Karpas-422 (cell line): ENCODE measurements at regions not wholly inside any gene's neighbourhood (a gene's known extent, or its start where the extent isn't known, plus 50 kb on each side); places are given as distances from the start of the nearest gene placed in this dataset.

ENCODE experiments used
- DNase-seq: peaks from one replicate; pipeline ENCODE4 v3.0.0-alpha.2; 2015
- H2AFZ ChIP-seq: fragments of 200-600 bp; sonication (generic); 2 replicates; pipeline ENCODE4 v1.6.1; 2014; ENCODE audit warnings: antibody characterized with exemption, low read length, mixed read lengths
- H3K27ac ChIP-seq: fragments of 200-600 bp; sonication (generic); 2 replicates; pipeline ENCODE4 v1.5.1; 2014; ENCODE audit warnings: mild to moderate bottlenecking, low read length, moderate library complexity
- H3K27me3 ChIP-seq: fragments of 200-600 bp; sonication (generic); 2 replicates; pipeline ENCODE4 v1.6.1; 2014; ENCODE audit warnings: low read length, mixed read lengths
- H3K36me3 ChIP-seq: fragments of 200-600 bp; sonication (generic); 2 replicates; pipeline ENCODE4 v1.6.1; 2014; ENCODE audit warnings: low read length, mixed read lengths; ENCODE audit not compliant: insufficient read depth
- H3K4me1 ChIP-seq: fragments of 200-600 bp; sonication (generic); 2 replicates; pipeline ENCODE4 v1.6.1; 2014; ENCODE audit warnings: mild to moderate bottlenecking, low read length, mixed read lengths
- H3K4me2 ChIP-seq: fragments of 200-600 bp; sonication (generic); 2 replicates; pipeline ENCODE4 v1.6.1; 2014; ENCODE audit warnings: low read length, low read depth, mild to moderate bottlenecking; ENCODE audit not compliant: poor library complexity, severe bottlenecking
- H3K4me3 ChIP-seq: fragments of 200-600 bp; sonication (generic); 2 replicates; pipeline ENCODE4 v1.5.1; 2014; ENCODE audit warnings: mild to moderate bottlenecking, antibody characterized with exemption, low read length, mixed read lengths
- H3K79me2 ChIP-seq: fragments of 200-600 bp; sonication (generic); 2 replicates; pipeline ENCODE4 v1.6.1; 2014; ENCODE audit warnings: mild to moderate bottlenecking, low read length, mixed read lengths
- H3K9ac ChIP-seq: fragments of 200-600 bp; sonication (generic); 2 replicates; pipeline ENCODE4 v1.6.0; 2014; ENCODE audit warnings: low read length
- H3K9me2 ChIP-seq: fragments of 200-600 bp; sonication (generic), shearing (Covaris generic); replicated peaks from 2 replicates; pipeline ENCODE4 v1.6.0; 2014; ENCODE audit warnings: mild to moderate bottlenecking, low read length, moderate library complexity; ENCODE audit not compliant: insufficient read depth
- H3K9me3 ChIP-seq: fragments of 300-700, 200-600 bp; sonication (generic); 2 replicates; pipeline ENCODE4 v1.6.1; 2014; ENCODE audit warnings: low read length, mixed read lengths
- H4K20me1 ChIP-seq: fragments of 200-600 bp; sonication (generic); 2 replicates; pipeline ENCODE4 v1.6.1; 2014; ENCODE audit warnings: mild to moderate bottlenecking, antibody characterized with exemption, low read length, low read depth; ENCODE audit not compliant: insufficient read depth

DNA sequence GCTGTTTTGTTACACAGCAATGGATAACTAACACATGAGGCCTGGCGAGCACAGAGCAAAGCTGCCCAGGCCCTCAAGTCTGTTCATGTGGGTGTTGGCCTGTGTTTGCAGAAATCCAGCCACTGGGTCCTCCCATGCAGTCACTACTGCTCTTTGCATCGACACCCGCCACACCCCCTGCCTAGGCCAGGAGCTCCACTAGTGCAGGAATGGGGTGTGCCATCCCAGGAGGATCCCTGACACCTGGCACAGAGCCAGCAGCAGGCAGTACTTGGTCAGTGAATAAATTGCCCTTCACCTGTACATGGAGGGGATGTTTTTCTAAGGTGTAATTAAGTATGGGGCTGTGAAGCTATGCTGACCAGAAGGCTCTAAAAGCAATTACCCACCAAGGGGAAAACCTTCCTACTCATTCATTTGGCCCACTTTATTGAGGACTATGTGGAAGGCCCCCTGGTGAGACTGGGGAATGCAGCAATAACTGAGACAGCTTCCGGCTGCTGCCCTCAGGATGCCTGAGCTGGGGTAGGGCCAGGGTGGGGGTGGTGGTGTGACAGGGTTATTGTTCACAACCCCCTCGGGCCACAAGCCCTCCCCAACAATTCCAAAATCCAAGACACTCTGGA, 160.8 kb downstream of the CRYBB2 start:
- H3K4me1 ChIP-seq: no peaks in the 10 kb centered on the region
- no peaks in the 10 kb centered on the region for H4K20me1 ChIP-seq
- no peak for DNase-seq
- H3K4me3 ChIP-seq: no peak overlapping the region
- H3K79me2 ChIP-seq: no peaks in the 10 kb centered on the region
- H3K36me3 ChIP-seq: no peaks in the 10 kb centered on the region
- no peak overlapping the region for H3K27ac ChIP-seq
- H3K9ac ChIP-seq: no peak overlapping the region
- H2AFZ ChIP-seq: no peak overlapping the region
- no peaks in the 10 kb centered on the region for H3K9me3 ChIP-seq
- no peaks in the 10 kb centered on the region for H3K9me2 ChIP-seq
- no peak overlapping the region for H3K4me2 ChIP-seq
- H3K27me3 ChIP-seq: no peaks in the 10 kb centered on the region

DNA sequence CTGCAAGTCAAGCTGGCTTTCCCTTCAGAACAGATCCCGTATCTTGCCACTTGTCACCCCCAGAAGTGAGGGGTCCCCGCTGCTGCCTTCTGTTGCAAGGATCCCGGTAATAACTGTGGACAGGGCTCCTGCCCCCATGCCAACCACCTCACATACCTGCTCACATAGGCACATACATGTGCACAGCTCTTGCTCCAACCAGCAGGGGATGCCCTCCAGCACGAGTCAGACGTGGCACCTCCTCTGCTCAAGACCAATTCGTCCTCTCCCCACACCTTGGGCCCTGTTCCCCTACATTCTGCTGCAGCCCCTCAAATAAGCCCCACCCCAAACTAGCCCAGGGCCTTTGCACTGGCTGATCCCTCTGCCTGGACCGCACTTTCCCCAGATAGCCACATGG, 163.3 kb downstream of the CRYBB2 start:
- no peak overlapping the region for H3K4me2 ChIP-seq
- no peak overlapping the region for H3K27ac ChIP-seq
- no peaks in the 10 kb centered on the region for H3K9me2 ChIP-seq
- no peaks in the 10 kb centered on the region for H3K36me3 ChIP-seq
- no peaks in the 10 kb centered on the region for H4K20me1 ChIP-seq
- no peak overlapping the region for H3K9ac ChIP-seq
- no peaks in the 10 kb centered on the region for H3K79me2 ChIP-seq
- no peaks in the 10 kb centered on the region for H3K9me3 ChIP-seq
- no peaks in the 10 kb centered on the region for H3K4me1 ChIP-seq
- no peak overlapping the region for H3K4me3 ChIP-seq
- no peaks in the 10 kb centered on the region for H3K27me3 ChIP-seq
- no peak overlapping the region for H2AFZ ChIP-seq
- DNase-seq: no peak

DNA sequence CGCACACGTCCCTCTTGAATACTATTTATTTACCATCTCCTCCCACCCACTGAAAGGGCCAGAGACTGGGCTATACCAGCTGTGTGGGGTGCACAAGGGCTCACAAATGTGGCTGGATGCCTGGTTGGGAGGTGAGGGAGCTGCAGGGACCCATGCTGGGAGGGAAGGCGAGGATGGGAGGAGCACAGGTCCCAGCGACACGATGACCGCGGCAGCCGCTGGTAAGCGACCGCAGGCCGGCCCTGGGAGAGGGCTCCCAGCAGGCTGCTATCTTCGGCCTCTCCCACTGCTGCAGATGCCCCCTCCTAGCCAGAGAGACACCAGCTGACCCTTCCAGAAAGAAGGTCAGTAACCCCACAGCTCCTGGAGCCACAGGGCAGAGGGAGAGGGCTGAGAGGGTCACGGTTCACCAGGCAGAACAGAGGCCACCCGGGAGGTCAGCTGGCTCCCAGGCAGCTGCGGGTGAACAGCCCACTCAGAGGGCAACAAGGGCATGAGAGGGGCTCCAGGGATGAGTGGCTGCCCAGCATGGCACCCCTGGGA, 163.9 kb downstream of the CRYBB2 start:
- no peaks in the 10 kb centered on the region for H3K9me3 ChIP-seq
- no peak overlapping the region for H3K27ac ChIP-seq
- no peak for DNase-seq
- H3K4me1 ChIP-seq: no peaks in the 10 kb centered on the region
- H3K4me3 ChIP-seq: no peak overlapping the region
- no peak overlapping the region for H2AFZ ChIP-seq
- no peaks in the 10 kb centered on the region for H3K27me3 ChIP-seq
- no peaks in the 10 kb centered on the region for H4K20me1 ChIP-seq
- no peaks in the 10 kb centered on the region for H3K79me2 ChIP-seq
- H3K9me2 ChIP-seq: no peaks in the 10 kb centered on the region
- H3K9ac ChIP-seq: no peak overlapping the region
- no peaks in the 10 kb centered on the region for H3K36me3 ChIP-seq
- H3K4me2 ChIP-seq: no peak overlapping the region

DNA sequence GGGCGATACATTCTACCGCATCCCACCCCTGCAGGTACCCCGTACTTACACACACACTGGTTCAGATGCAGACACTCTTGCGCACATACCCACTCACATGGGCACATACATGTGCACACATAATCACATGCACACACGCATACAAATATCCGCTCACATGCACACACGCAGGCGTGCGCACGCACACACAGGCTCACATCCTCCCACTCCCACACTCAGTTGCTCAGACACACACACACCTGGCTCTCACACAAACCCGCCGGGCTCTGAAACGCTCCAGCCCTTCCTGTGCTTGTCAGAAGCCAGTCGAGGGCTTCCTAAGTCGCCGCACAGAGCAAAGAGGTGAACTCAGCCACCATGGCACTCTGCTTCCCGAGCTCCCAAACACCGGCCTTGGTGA, 164.5 kb downstream of the CRYBB2 start:
- H3K4me1 ChIP-seq: no peaks in the 10 kb centered on the region
- H3K79me2 ChIP-seq: no peaks in the 10 kb centered on the region
- no peaks in the 10 kb centered on the region for H3K27me3 ChIP-seq
- no peak for DNase-seq
- no peaks in the 10 kb centered on the region for H3K9me3 ChIP-seq
- H4K20me1 ChIP-seq: peaks cover 4% of the 10 kb centered on the region; the same call in 1 of the 2 replicates
- H3K36me3 ChIP-seq: no peaks in the 10 kb centered on the region
- H3K9me2 ChIP-seq: no peaks in the 10 kb centered on the region
- H3K9ac ChIP-seq: no peak overlapping the region
- H3K4me2 ChIP-seq: no peak overlapping the region
- H3K4me3 ChIP-seq: no peak overlapping the region
- H3K27ac ChIP-seq: no peak overlapping the region
- no peak overlapping the region for H2AFZ ChIP-seq

DNA sequence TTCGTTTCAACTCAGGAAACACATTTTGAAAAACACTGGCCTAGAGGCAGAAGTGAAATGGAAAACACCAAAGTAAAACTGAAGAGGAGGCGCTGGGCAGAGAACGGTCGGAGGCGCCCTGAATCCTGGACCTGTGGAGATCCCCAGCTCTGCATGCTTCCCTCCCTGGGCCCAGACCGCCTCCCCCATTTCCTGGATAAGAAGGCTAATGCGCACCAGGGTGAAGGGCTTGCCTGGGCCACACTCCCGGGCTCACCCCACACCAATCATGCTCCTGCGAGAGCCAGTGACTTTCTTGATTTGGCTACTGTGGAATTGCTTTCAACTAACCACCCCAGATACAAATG, 167.1 kb downstream of the CRYBB2 start:
- Histone ChIP-seq H3K9me3 (no peaks in the 10 kb centered on the region), H3K36me3 (no peaks in the 10 kb centered on the region), H3K9me2 (no peaks in the 10 kb centered on the region), H2AFZ (no peak overlapping the region), H3K79me2 (no peaks in the 10 kb centered on the region), H3K27me3 (no peaks in the 10 kb centered on the region), H3K9ac (no peak overlapping the region), H4K20me1 (peaks cover 5% of the 10 kb centered on the region; the same call in 1 of the 2 replicates), H3K27ac (no peak overlapping the region), H3K4me3 (no peak overlapping the region), H3K4me2 (no peak overlapping the region), H3K4me1 (no peaks in the 10 kb centered on the region)
- DNase-seq: no peak

DNA sequence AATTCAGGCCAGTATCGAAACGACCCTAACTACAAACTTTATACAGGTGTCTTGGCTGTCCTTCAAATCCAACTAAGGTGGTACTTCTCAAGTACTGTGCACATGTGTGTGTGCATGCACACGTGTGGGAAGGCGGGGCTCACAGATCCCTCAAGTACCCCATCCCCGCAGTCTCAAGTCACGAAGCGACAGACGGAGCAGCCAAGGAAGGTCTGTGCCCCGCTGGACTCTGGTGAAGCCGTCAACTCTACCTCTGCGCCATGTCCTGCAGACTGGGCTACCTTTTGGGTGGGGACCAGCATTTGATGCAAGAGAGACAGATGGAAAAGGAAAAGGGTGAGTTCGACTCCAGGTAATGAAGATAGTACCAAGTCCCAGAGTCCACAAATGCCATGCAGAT, 169.0 kb downstream of the CRYBB2 start:
- Histone ChIP-seq H3K4me2 (no peak overlapping the region), H3K79me2 (no peaks in the 10 kb centered on the region), H3K9ac (no peak overlapping the region), H3K4me3 (no peak overlapping the region), H3K9me3 (no peaks in the 10 kb centered on the region), H3K27ac (no peak overlapping the region), H3K36me3 (no peaks in the 10 kb centered on the region), H2AFZ (no peak overlapping the region), H3K27me3 (no peaks in the 10 kb centered on the region), H4K20me1 (peaks cover 5% of the 10 kb centered on the region; the same call in 1 of the 2 replicates), H3K4me1 (no peaks in the 10 kb centered on the region), H3K9me2 (no peaks in the 10 kb centered on the region)
- no peak for DNase-seq

DNA sequence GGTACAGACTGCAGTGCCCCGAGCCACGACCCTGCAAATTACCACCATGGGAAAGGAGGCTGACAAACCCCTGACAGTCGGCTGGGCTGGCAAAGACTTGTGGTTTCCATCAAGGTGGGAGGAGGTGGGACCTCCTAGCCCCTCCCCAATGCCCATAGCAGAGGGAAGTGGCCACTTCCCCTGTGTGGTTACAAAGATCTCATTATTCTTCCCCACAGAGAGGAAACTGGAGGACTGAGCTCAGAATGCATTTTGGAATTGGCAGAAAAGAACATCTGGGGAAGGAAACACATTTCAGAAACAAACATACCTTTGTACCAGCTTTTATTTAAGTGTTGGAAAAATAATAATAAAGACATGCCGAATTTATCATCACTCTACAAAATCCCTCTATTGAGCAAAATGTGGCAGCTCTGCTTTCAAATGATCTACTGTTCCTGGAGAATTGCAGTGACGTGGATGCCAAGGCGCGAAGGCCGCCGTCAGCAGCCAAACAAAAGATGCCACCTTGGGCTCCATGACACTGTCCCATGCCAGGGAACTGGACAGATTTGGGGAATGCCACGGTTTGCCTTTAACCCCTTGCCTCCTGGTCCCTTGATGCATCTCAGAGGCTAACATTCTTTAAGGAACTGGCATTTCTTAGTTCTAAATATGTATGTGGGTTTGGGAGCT, 169.6 kb downstream of the CRYBB2 start:
- H3K27me3 ChIP-seq: no peaks in the 10 kb centered on the region
- peaks cover 5% of the 10 kb centered on the region; the same call in 1 of the 2 replicates for H4K20me1 ChIP-seq
- no peak overlapping the region for H3K9ac ChIP-seq
- DNase-seq: no peak
- no peak overlapping the region for H3K27ac ChIP-seq
- H3K9me2 ChIP-seq: no peaks in the 10 kb centered on the region
- no peaks in the 10 kb centered on the region for H3K4me1 ChIP-seq
- no peak overlapping the region for H3K4me3 ChIP-seq
- no peaks in the 10 kb centered on the region for H3K36me3 ChIP-seq
- H3K4me2 ChIP-seq: no peak overlapping the region
- no peaks in the 10 kb centered on the region for H3K79me2 ChIP-seq
- H2AFZ ChIP-seq: no peak overlapping the region
- H3K9me3 ChIP-seq: no peaks in the 10 kb centered on the region

DNA sequence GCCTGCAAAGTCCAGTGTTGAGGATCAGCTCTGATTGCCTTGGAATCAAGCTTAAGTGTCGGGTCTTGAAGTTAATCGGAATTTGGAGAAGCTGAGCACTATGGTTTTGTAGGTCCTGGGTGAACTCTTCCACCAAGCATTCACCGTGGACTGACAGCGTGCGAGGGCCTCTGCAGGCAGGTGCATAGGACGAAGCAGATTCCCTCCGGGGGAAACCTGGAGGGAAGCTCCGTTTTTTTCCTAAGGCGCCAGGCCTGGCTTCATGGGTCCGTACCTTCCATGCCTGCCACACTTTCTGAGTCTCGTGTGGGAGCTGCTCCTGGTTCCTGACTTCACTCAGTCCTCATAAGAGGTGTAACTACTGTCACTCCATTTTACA, 170.1 kb downstream of the CRYBB2 start:
- H3K9ac ChIP-seq: no peak overlapping the region
- H3K4me1 ChIP-seq: no peaks in the 10 kb centered on the region
- H3K79me2 ChIP-seq: no peaks in the 10 kb centered on the region
- H3K9me3 ChIP-seq: no peaks in the 10 kb centered on the region
- H4K20me1 ChIP-seq: peaks cover 5% of the 10 kb centered on the region; the same call in 1 of the 2 replicates
- no peaks in the 10 kb centered on the region for H3K36me3 ChIP-seq
- H3K4me3 ChIP-seq: no peak overlapping the region
- H3K9me2 ChIP-seq: no peaks in the 10 kb centered on the region
- H3K27me3 ChIP-seq: no peaks in the 10 kb centered on the region
- no peak for DNase-seq
- no peak overlapping the region for H2AFZ ChIP-seq
- no peak overlapping the region for H3K27ac ChIP-seq
- no peak overlapping the region for H3K4me2 ChIP-seq
